Stomach (tissue), 8 donors: ENCODE measurements at regions not wholly inside any gene's neighbourhood (a gene's known extent, or its start where the extent isn't known, plus 50 kb on each side); places are given as distances from the start of the nearest gene placed in this dataset.

ENCODE experiments used
- DNase-seq, 2 donors: peaks; one replicate each; pipeline versions ENCODE4 v3.0.0 to v3.0.0-alpha.2; 2013 to 2019
- H3K27ac ChIP-seq, 5 donors: fragments of 200-600 bp in 4 of 5; sonication (generic) in 4 of 5; one replicate each; pipeline ENCODE4 v1.5.1; 2013 to 2019; ENCODE audit warnings: mild to moderate bottlenecking in 1 of 5, moderate library complexity in 1 of 5
- H3K27me3 ChIP-seq, 3 donors: fragments of 200-600 bp; sonication (generic); one replicate each; pipeline ENCODE4 v1.5.1; 2017 to 2019; ENCODE audit warnings: mixed run types in 1 of 3
- H3K36me3 ChIP-seq, 4 donors: fragments of 200-600 bp; sonication (generic); 1 replicate in 3 of 4; 2 replicates in 1 of 4; pipeline ENCODE4 v1.5.1; 2016 to 2019
- H3K4me1 ChIP-seq, 4 donors: fragments of 200-600 bp; sonication (generic); one replicate each; pipeline ENCODE4 v1.5.1; 2016 to 2019
- H3K4me3 ChIP-seq, 4 donors: fragments of 200-600 bp; sonication (generic) in 3 of 4; one replicate each; pipeline ENCODE4 v1.5.1; 2016 to 2019; ENCODE audit warnings: mild to moderate bottlenecking in 1 of 4
- H3K9me3 ChIP-seq, 4 donors: fragments of 200-600 bp; sonication (generic); one replicate each; pipeline ENCODE4 v1.5.1; 2016 to 2019
- EP300 ChIP-seq: sonication (generic); formaldehyde crosslinking; IDR thresholded peaks from one replicate; pipeline ENCODE4 v1.6.1; 2017; ENCODE audit warnings: antibody characterized with exemption
- POLR2A ChIP-seq, 4 donors: fragments of 450-650 bp; IDR thresholded peaks; one replicate each; pipeline ENCODE4 v1.6.1; 2016; ENCODE audit warnings: antibody characterized with exemption in 4 of 4, control low read depth in 2 of 4, mild to moderate bottlenecking in 1 of 4, moderate library complexity in 1 of 4
- POLR2AphosphoS5 ChIP-seq, 3 donors: sonication (generic); formaldehyde crosslinking; IDR thresholded peaks; one replicate each; pipeline ENCODE4 v1.6.1; 2016; ENCODE audit warnings: antibody characterized with exemption in 3 of 3
- WGBS, 5 donors: extraction: QIAGEN DNeasy Blood & Tissue Kit in 3 of 5; methylation state at CpG; one replicate each; pipeline versions ENCODE4 v1.1.5 to v1.1.7; 2013 to 2018; 5-methylcytosine and 5-hydroxymethylcytosine counted together
- intact Hi-C: fragments of 100-400 bp; cut with DNase I; formaldehyde crosslinking; loops from one replicate; pipeline ENCODE4 v1.15.1; 2023; ENCODE audit warnings: low total_unique reads
- TF ChIP-seq, protein P1 (sequence below), 7 experiments: fragments of 450-650 bp in 4 of 7; fragments of 200-600 bp in 3 of 7; sonication (generic) in 3 of 7; IDR thresholded peaks; one replicate each; pipeline ENCODE4 v1.5.1; 2016 to 2019; ENCODE audit warnings: antibody characterized with exemption in 7 of 7, control low read depth in 2 of 7, mild to moderate bottlenecking in 1 of 7
- donor health status: healthy with polysubstance abuse.
- donor health status: Bipolar disorder and iron deficiency.
- donor health status: healthy.

DNA sequence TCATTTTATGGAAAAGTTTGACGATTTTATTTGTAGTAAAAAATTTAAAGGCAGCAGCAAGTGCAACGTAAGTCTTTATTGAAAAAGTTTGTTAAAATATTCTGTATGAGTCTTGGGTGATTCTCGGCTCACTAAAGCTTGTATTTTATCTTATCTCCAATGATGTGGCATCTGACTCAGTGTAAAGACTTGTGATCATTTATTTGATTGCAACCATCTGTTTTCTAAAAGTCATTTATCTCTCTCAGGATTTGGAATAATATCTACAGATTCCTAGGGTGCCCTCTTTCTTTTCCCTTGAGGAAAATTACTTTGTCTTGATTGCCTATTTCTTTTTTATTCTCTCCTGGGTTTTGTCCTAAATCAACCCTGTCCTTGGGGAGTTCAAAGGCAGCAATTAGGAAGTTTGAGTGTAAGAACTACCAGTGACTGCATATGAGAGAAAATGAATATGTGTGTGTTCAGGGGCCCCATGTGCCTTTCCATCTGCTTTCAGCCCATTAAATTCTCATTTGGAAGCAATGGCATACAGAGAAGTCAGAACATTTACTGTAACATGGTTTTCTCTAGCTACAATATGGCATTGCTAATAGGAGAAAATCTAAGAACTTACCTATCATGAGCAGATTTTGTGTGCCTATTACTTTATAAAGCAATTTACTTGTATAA is 575.0 kb upstream of the CHRM3 start:
- no peaks in the 10 kb centered on the region for H3K36me3 ChIP-seq
- WGBS, 5 donors = 73 to 81% (median 76%) methylated on average over 3 of the region's 3 CpGs
- H3K27me3 ChIP-seq = no peaks in the 10 kb centered on the region
- no peak overlapping the region for H3K27ac ChIP-seq
- no peak for TF ChIP-seq EP300
- no peak for TF ChIP-seq POLR2A (IDR thresholded peaks at IDR 0.05)
- no peaks in the 10 kb centered on the region for H3K9me3 ChIP-seq
- no peaks in the 10 kb centered on the region for H3K4me1 ChIP-seq
- no peak overlapping the region for H3K4me3 ChIP-seq
- intact Hi-C loops = no loop called here
- DNase-seq = no peak

DNA sequence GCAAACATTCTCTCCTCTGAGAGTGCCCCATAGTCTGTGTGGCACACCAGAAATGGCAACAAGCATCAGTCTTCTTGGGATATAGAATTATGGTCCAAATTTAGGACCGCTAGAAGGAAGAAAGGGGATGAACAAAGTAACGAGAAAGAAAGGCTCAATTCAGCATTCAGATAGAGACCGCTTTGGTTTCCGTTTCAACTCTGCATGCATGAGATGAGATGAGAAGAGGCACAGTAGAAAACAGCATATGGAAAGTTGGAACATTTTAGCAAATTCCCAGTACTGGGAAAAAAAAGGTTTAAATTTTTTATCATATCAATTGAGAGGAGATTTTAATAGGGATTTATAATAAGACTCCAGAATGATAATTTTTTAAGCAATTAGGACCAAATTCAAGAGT is 595.5 kb upstream of the CHRM3 start:
- TF ChIP-seq POLR2A (IDR thresholded peaks at IDR 0.05) (no peak), POLR2AphosphoS5 (IDR thresholded peaks at IDR 0.05) (no peak), EP300 (no peak)
- TF ChIP-seq, protein P1, sequence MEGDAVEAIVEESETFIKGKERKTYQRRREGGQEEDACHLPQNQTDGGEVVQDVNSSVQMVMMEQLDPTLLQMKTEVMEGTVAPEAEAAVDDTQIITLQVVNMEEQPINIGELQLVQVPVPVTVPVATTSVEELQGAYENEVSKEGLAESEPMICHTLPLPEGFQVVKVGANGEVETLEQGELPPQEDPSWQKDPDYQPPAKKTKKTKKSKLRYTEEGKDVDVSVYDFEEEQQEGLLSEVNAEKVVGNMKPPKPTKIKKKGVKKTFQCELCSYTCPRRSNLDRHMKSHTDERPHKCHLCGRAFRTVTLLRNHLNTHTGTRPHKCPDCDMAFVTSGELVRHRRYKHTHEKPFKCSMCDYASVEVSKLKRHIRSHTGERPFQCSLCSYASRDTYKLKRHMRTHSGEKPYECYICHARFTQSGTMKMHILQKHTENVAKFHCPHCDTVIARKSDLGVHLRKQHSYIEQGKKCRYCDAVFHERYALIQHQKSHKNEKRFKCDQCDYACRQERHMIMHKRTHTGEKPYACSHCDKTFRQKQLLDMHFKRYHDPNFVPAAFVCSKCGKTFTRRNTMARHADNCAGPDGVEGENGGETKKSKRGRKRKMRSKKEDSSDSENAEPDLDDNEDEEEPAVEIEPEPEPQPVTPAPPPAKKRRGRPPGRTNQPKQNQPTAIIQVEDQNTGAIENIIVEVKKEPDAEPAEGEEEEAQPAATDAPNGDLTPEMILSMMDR (IDR thresholded peaks at IDR 0.05) = no peak
- H3K4me1 ChIP-seq = no peaks in the 10 kb centered on the region
- H3K4me3 ChIP-seq = no peak overlapping the region
- intact Hi-C loops = no loop called here
- no peaks in the 10 kb centered on the region for H3K36me3 ChIP-seq
- DNase-seq = no peak
- H3K27ac ChIP-seq = no peak overlapping the region
- H3K9me3 ChIP-seq = peaks cover 0 to 8% (median 0%) of the 10 kb centered on the region in 4 donors
- WGBS, 5 donors = 86 to 97% (median 93%) methylated on average over 4 of the region's 4 CpGs
- H3K27me3 ChIP-seq = no peaks in the 10 kb centered on the region

DNA sequence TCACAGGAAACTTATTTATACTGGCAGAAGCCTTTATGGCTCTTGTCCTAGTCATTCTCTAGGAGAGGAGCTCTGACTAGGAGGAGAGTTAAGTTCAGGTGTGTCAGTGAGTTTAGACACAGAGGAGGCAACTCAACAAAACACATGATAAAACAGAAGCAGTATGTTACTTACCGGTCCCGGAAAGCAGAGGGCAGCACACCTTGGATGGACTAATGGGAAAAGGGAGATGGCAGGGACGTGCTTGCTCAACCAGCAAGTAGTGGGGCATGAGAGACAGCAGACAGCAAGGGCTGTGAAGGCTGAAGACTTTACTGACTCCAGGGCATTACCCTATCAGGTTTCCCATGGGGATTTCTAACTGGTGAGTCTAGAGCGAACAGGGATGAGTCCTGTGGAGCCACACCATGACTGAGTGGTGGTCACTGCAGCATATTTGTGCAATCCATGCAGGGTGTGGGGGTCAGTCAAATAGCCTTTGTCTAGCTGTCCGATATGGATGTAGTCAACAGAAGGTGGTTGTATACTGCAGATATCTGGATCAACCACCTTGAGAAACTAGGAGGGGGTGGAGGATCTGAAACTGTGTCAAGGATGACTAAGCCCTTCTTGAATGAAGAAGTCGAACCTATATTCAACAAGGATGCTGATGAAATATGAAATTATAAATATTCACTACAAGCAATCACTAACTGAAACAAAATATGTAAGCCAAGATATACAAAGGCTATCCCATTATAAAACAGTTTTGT is 596.3 kb upstream of the CHRM3 start:
- Histone ChIP-seq H3K9me3 (peaks cover 0 to 3% (median 0%) of the 10 kb centered on the region in 4 donors), H3K4me1 (no peaks in the 10 kb centered on the region), H3K4me3 (no peak overlapping the region), H3K27ac (no peak overlapping the region), H3K36me3 (no peaks in the 10 kb centered on the region), H3K27me3 (no peaks in the 10 kb centered on the region)
- WGBS, 5 donors = 66 to 87% (median 84%) methylated on average over 6 of the region's 6 CpGs
- no peak for DNase-seq
- intact Hi-C loops = no loop called here
- TF ChIP-seq, protein P1 (IDR thresholded peaks at IDR 0.05) = no peak
- TF ChIP-seq EP300 = no peak
- no peak for TF ChIP-seq POLR2AphosphoS5 (IDR thresholded peaks at IDR 0.05)
- no peak for TF ChIP-seq POLR2A (IDR thresholded peaks at IDR 0.05)

DNA sequence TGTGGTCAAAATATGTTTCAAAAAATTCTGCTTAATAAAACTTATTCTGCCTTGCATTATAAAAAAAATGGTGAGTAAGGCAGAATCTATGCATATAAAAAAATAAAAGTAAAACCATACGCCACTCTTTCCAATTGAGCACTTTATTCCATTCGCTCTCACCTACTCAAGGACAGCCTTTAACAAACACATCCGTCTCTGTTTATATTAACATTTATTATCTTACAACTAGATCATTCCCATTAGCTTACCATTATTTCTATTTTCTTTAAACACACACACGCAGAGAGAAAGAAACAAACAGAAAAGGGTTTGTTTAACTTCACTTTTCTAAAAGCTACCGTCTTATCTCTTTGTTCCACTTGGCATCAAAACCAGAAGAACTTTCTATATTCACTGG is 598.9 kb upstream of the CHRM3 start:
- H3K4me3 ChIP-seq = no peak overlapping the region
- H3K36me3 ChIP-seq = no peaks in the 10 kb centered on the region
- H3K4me1 ChIP-seq = no peaks in the 10 kb centered on the region
- TF ChIP-seq, protein P1 (IDR thresholded peaks at IDR 0.05) = no peak
- TF ChIP-seq POLR2A (IDR thresholded peaks at IDR 0.05) = no peak
- no peak for DNase-seq
- H3K9me3 ChIP-seq = no peaks in the 10 kb centered on the region
- no peak overlapping the region for H3K27ac ChIP-seq
- intact Hi-C loops = no loop called here
- H3K27me3 ChIP-seq = no peaks in the 10 kb centered on the region
- 16 to 28% (median 20%) methylated on average over 5 of the region's 5 CpGs for WGBS, 5 donors

DNA sequence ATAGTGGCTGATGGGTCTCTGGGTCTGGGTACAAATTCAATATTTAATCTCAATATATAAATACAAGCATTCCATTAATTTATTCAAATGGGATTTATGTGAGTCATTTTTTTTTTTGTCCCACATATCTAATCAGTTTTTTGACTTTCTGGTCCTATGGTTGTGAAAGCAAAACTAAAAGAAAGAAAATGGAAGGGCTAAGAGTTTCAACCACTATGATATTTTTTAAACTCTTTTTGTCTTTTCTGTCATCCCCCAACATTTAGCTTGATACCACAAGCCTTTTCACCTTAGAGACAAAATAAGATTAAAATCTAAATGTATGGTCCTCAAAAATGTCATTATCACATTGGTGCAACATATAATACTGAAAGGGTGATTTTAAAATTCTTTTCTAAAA is 602.7 kb upstream of the CHRM3 start:
- Histone ChIP-seq H3K4me3 (no peak overlapping the region), H3K27me3 (no peaks in the 10 kb centered on the region), H3K4me1 (no peaks in the 10 kb centered on the region), H3K36me3 (no peaks in the 10 kb centered on the region), H3K27ac (no peak overlapping the region), H3K9me3 (no peaks in the 10 kb centered on the region)
- DNase-seq = no peak
- intact Hi-C loops = no loop called here
- TF ChIP-seq EP300 (no peak), POLR2AphosphoS5 (IDR thresholded peaks at IDR 0.05) (no peak)
- TF ChIP-seq, protein P1 (IDR thresholded peaks at IDR 0.05) = no peak
